Fibroblast of pulmonary artery (primary cell): ENCODE measurements at regions not wholly inside any gene's neighbourhood (a gene's known extent, or its start where the extent isn't known, plus 50 kb on each side); places are given as distances from the start of the nearest gene placed in this dataset.

Experiments used
- DNase-seq: peaks from one replicate; pipeline ENCODE4 v3.0.0-alpha.2; 2010; ENCODE audit warnings: low read depth
- H3K4me3 ChIP-seq: replicated peaks from 2 replicates; pipeline ENCODE4 v1.5.1; 2011; ENCODE audit warnings: low read depth, mild to moderate bottlenecking, control low read depth, low read length, moderate library complexity
- CTCF ChIP-seq: IDR thresholded peaks from 2 replicates; pipeline ENCODE4 v1.5.1; 2011; ENCODE audit warnings: mild to moderate bottlenecking, control low read depth, low read length, inconsistent platforms; ENCODE audit errors: missing control alignments

- no peak for DNase-seq
- no peak overlapping the region for H3K4me3 ChIP-seq
- no peak for TF ChIP-seq CTCF
Observed at GRCh38 chr3:59593380-59593779, 543.6 kb upstream of the CFAP20DC start.

- no peak for TF ChIP-seq CTCF
- DNase-seq = no peak
- H3K4me3 ChIP-seq = no peak overlapping the region
Observed at GRCh38 chr3:59580996-59581395, 531.2 kb upstream of the CFAP20DC start.

DNA sequence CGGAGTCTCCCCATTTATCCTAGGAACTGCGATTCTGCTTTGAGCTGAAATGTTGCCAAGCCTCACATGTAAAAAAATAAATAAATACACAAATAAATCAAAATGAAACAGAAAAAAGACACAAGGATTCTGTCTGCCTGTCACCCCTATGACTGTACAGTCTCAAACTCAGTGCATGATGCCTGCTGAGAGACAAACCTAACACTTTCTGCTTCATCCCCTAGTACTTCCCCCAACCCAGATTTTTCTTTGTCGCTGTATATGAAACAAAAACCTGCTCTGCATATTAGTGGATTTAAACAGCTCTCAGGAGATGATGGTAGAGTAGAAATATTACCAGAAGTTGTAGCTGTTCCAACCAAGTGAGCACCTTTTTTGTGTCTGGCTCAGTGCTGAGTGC, 530.7 kb upstream of the CFAP20DC start:
- no peak for DNase-seq
- no peak overlapping the region for H3K4me3 ChIP-seq
- TF ChIP-seq CTCF = no peak

GRCh38 chr3:59578129-59578528, 528.3 kb upstream of the CFAP20DC start:
- no peak for DNase-seq
- no peak for TF ChIP-seq CTCF

DNA sequence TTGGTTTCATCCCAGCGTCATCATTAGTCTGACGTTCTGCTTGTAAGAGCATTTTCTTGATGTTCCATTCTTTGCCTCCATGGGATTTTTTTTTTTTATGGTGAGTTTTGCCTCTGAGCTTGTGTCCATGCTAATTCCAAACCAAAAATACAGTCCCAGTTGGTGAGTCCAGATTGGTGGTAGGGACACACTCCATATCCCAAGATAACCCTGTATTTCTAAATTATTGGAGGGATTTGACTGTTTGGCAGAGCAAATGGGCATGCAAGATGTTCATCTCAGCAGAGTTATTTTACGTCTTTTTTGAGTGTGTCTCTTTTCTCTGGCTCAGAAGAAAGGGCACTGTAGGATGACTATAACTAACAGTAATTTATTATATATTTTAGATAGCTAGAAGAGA, 526.8 kb upstream of the CFAP20DC start:
- no peak for DNase-seq
- no peak for TF ChIP-seq CTCF
- no peak overlapping the region for H3K4me3 ChIP-seq

More at GRCh38 chr3:59578129-59578528, 528.3 kb upstream of the CFAP20DC start:
- H3K4me3 ChIP-seq = no peak overlapping the region

- no peak overlapping the region for H3K4me3 ChIP-seq
- TF ChIP-seq CTCF = peak; percentile 98
- DNase-seq = peak; percentile 76
Observed at GRCh38 chr3:59575113-59576001, 525.5 kb upstream of the CFAP20DC start.

DNA sequence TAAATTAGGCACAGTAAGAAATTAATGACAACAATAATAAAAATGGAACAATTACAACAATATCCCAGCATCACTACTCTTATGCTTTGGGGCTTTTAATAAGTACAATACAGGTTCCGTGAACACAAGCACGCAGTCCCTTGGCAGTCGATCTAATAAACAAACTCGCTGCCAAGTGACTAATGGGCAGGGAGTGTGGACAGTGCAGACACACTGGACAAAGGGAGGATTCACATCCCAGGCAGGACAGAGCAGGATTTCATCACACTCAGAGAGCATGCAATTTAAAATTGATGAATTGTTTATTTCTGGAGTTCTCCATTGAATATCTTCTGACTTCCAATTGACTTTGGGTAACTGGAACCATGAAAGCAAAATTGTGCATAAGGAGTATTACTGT, 524.1 kb upstream of the CFAP20DC start:
- no peak overlapping the region for H3K4me3 ChIP-seq
- TF ChIP-seq CTCF = no peak
- peak; percentile 85 for DNase-seq
